GM19395 (cell line): ENCODE measurements at regions not wholly inside any gene's neighbourhood (a gene's known extent, or its start where the extent isn't known, plus 50 kb on each side); places are given as distances from the start of the nearest gene placed in this dataset.

Experiments used
- ATAC-seq: cut with Tn5 transposase; IDR thresholded peaks from one replicate; pipeline ENCODE4 v1.9.1; 2021; ENCODE audit warnings: mild to moderate bottlenecking, moderate library complexity; ENCODE audit not compliant: unreplicated experiment

DNA sequence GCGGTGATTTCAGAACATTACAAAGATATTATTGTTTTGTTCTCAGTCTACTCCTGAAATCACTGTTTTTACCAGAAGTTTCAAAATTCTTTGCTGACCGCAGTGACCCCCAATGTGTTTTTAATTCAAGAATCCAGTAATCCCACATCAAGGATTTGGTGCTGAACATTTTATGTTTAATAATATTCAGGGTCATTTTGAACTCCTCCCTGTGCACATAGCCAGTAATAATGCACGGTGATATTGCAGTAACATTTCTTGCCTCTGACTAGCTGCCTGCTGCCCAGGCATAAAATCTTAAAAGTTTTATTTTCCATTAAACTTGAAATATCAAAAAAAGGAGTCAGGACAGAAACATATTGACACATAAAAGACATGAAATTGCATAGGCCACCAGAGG, 443.4 kb upstream of the NCAM2 start:
- ATAC-seq, result no peak

- ATAC-seq, result no peak
These were observed 427.4 kb upstream of the NCAM2 start for GRCh38 chr21:20570824-20571232.

- no peak for ATAC-seq
These were observed 425.6 kb upstream of the NCAM2 start for GRCh38 chr21:20572582-20572981.

DNA sequence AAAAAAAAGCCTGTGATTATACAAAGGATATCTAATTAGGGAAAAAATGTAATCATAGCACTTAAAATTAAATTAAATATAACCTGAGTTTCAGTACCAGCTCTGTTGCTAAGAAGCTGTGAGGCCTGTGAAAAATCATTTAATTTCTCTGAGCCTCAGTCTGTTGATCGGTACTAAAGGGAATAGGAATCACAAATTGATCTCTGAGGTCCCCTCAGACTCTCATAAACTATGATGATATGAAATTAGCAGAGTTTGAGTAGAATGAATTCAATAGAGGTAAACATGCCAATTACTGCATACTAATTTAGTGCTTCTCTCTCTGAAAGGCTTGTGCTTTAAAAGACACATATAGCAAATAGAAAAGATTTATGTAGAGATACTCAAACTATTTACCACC, 416.8 kb upstream of the NCAM2 start:
- no peak for ATAC-seq

DNA sequence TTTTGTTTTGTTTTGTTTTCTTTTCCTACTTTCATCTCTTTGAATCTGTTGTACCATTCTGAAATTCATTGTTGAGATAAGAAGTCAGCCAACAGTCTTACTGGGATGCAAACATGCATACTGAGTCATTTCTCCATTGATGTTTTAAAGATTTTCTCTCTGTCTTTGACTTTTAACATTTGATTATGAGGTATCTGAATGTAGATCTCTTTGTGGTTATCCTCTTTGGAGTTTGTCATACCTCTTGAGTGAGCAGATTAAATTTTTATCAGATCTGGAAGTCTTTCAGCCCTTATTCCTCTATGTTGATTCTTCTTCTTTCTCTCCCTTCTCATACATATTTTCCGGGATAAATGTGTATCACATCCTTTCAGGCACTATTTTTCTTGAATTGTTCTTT, 406.9 kb upstream of the NCAM2 start:
- no peak for ATAC-seq

- no peak for ATAC-seq
These were observed 405.7 kb upstream of the NCAM2 start for GRCh38 chr21:20592463-20592862.

GRCh38 chr21:20603236-20603635, 395.0 kb upstream of the NCAM2 start:
- no peak for ATAC-seq

DNA sequence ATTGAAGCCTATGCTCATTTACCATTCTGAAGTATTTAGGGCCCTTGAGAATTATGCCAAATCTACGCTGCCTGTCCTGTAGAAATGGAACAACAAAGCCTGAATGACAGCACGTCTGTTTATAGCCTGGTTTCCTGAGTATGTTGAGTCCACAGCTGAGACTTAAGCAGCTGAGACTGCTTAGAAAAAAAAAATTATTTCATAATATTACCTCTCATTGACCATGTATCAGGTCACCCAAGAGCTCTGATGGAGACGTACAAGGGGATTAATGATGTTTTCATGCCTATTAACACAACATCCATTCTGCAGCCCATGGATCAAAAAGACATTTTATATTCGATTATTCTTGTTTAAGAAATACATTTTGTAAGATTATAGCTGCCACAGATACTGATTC, 387.2 kb upstream of the NCAM2 start:
- no peak for ATAC-seq

DNA sequence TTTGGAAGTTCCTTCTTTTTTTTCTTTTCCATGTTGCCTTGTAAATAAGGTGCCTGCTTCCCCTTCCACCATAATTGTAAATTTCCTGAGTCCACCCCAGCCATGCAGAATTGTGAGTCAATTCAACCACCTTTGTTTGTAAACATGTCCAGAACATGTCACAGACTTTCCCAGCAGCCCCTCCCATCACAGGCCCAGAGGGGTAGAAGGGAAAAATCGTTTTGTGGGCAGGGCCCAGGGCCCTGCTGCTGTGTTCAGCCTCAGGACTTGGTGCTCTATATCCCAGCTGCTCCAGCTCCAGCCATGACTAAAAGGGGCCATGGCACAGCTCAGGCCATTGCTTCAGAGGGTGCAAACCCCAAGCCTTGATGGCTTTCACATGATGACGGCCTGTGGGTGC, 384.6 kb upstream of the NCAM2 start:
- no peak for ATAC-seq

DNA sequence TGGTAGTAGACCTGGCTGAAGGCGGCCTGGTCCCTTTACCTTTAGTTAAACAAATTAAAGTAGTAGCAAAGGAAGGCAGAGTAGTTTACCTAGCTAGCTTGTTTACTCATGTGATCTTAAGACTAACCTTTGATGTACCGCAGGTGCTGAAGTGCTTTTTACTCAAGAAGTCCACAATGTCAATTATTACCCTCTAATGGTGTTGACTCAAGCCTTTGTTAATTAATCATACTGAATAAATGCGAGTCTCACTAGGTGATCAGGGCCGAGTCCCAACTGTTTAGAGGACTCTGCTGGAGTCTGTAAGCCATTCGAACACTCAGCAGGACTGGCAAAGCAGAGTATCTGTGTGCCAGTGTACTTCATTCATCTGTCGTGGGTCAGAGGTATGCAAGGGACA, 381.1 kb upstream of the NCAM2 start:
- ATAC-seq, result no peak

GRCh38 chr21:20618878-20619277, 379.3 kb upstream of the NCAM2 start:
- no peak for ATAC-seq

DNA sequence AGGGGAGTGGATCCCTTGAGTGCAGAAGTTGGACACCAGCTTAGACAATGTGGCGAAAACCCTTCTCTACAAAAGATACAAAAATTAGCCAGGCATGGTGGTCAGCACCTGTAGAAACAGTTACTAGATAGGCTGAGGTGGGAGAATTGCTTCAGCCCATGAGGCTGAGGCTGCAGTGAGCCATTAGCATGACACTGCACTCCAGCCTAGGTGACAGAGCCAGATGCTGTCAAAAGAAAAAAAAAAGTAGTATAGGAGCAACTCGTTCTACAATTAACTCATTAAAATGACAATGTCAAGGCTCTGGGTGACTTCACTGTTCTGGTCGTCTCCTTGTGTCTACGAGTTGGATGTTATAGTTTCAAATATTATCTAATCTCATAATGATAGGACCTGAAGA, 370.6 kb upstream of the NCAM2 start:
- no peak for ATAC-seq

GRCh38 chr21:20631633-20632032, 366.6 kb upstream of the NCAM2 start:
- ATAC-seq, result no peak

GRCh38 chr21:20639026-20639425, 359.2 kb upstream of the NCAM2 start:
- no peak for ATAC-seq

GRCh38 chr21:20641241-20641640, 357.0 kb upstream of the NCAM2 start:
- no peak for ATAC-seq

DNA sequence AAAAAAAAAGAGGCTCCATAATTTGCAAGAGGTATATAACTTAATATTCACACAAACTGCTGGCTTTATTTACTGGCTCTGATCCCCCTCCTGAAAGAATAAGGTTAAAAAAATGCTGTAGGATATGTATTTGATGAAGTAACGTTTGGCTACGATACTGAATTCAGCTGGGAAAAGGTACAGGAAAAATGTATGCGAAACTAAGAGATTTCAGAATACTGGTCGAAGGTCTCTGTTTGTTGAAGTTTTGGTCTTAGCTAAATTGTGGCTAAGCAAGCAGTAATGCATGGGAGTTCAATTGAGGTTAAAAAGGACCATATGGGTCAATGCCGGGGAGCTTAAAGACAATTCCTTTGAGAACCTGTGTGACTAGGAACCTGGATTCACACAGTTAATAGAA, 355.5 kb upstream of the NCAM2 start:
- no peak for ATAC-seq

- no peak for ATAC-seq
These were observed 353.7 kb upstream of the NCAM2 start for GRCh38 chr21:20644552-20644951.

GRCh38 chr21:20645344-20645743, 352.9 kb upstream of the NCAM2 start:
- ATAC-seq, result no peak

DNA sequence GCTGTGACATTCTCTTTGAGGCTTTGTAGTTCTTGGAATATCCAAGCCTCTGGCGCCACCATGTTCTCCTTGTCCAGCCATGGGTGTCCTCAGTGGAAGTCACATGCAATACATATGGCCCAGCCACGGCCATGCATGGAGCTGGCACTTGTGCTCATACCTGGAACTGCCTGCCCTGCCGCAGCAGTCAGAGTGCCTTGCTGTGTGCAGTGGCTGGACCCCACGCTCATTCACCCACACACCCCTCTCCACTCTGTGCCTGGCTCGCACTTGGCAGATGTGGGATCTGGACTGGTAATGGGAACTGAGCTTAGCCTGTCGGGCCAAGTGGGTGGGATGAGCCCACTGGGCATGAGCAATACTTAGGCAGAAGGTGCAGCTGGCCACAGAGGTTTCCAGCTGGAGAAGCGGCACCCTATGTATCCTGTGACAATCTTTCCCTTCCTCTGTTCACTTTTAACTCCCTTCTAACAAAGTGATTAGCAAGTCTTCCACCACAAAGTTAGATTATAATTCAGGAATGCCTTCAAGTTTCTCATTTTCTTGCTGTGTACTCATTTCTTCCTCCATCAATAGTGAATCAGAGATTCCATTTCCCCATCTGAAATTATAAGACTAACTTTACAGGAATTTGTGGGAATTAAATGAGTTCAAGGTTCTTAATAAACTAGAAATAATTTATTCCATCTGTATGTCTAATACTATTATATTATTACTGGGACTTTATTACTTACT, 351.6 kb upstream of the NCAM2 start:
- no peak for ATAC-seq

DNA sequence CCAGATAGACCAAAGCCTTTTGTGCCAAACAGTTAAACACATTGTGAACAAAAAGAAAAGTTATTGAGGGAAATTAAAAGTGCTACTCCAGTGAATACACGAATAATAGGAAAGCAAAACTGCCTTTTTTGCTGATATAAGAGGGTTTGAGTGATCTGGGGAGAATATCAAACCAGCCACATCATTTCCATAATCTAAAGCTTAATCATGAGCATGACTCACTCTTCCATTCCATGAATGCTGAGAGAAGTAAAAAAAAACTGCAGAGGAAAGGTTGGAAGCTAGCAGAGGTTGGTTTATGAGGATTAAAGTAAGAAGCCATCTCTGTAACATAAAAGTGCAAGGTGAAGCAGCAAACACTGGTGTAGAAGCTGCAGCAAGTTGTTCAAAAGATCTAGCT, 350.6 kb upstream of the NCAM2 start:
- ATAC-seq, result no peak

DNA sequence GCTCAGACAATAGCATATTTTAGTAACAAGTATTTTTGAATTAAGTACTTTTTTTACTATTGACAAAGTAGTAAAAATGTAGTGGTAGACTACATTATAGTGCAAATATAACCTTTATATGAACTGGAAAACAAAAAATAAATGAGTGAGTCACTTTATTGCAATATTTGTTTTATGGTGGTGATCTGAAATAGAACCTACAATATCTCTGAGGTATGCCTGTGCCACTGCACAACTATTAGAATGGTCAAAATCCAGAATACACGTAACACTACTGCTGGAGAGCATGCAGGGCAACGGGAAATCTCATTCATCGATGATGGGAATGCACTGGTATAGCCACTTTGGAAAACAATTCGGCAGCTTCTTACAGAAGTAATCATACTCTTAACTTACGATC, 349.0 kb upstream of the NCAM2 start:
- no peak for ATAC-seq

- ATAC-seq, result no peak
These were observed 345.4 kb upstream of the NCAM2 start for GRCh38 chr21:20652846-20653245.

DNA sequence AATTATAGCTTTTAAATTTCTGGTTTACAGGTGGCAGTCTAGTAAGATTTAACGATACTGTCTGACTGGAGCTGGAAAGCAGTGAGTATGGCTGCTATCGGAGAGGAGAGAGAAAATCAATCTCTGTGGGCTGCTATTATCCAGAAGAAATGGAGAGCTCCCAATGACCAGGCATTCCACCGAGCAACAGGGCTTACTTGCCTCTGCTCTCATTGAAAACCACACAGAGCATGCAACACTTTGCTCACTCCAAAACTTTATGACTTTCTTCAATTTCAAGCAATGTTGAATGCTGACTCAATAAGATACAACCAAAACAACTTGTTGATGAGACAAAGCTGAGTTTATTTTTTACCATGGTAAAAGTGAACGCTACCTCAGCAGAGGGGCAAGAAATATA, 337.0 kb upstream of the NCAM2 start:
- ATAC-seq, result no peak
